RWPE2 (cell line): ENCODE measurements at regions not wholly inside any gene's neighbourhood (a gene's known extent, or its start where the extent isn't known, plus 50 kb on each side); places are given as distances from the start of the nearest gene placed in this dataset.

ENCODE experiments used
- ATAC-seq: fragments of 200-7000 bp; cut with Tn5 transposase; 3 replicates; pipeline ENCODE4 v1.9.1; 2021; ENCODE audit warnings: low read depth
- DNase-seq: peaks from one replicate; pipeline ENCODE4 v3.0.0-alpha.2; 2020; ENCODE audit warnings: low spot score
- H3K27ac ChIP-seq: fragments of 450-650 bp; 2 replicates; pipeline ENCODE4 v1.5.1; 2017; ENCODE audit warnings: mild to moderate bottlenecking; ENCODE audit not compliant: poor library complexity, severe bottlenecking
- H3K27me3 ChIP-seq: fragments of 250-450 bp; sonication (Bioruptor Pico); 2 replicates; pipeline ENCODE4 v1.5.1; 2021; ENCODE audit warnings: mild to moderate bottlenecking, moderate library complexity; ENCODE audit not compliant: insufficient read depth, poor library complexity, severe bottlenecking
- H3K36me3 ChIP-seq: fragments of 250-450 bp; sonication (Bioruptor Pico); 2 replicates; pipeline ENCODE4 v1.5.1; 2020; ENCODE audit warnings: low read depth, mild to moderate bottlenecking, moderate library complexity
- H3K4me1 ChIP-seq: fragments of 250-450 bp; sonication (Bioruptor Pico); 2 replicates; pipeline ENCODE4 v1.5.1; 2021; ENCODE audit warnings: mild to moderate bottlenecking, moderate library complexity; ENCODE audit not compliant: insufficient read depth, poor library complexity, severe bottlenecking
- H3K4me3 ChIP-seq: fragments of 250-450 bp; sonication (Bioruptor Pico); 2 replicates; pipeline ENCODE4 v1.5.1; 2021; ENCODE audit warnings: mild to moderate bottlenecking, moderate library complexity; ENCODE audit not compliant: severe bottlenecking
- H3K9me3 ChIP-seq: fragments of 250-450 bp; sonication (Bioruptor Pico); 2 replicates; pipeline ENCODE4 v1.5.1; 2021; ENCODE audit warnings: mild to moderate bottlenecking, moderate library complexity; ENCODE audit not compliant: severe bottlenecking
- TF ChIP-seq, protein P1 (sequence below): fragments of 450-650 bp; IDR thresholded peaks from one replicate; pipeline ENCODE4 v1.5.1; 2017; ENCODE audit warnings: mild to moderate bottlenecking, moderate library complexity; ENCODE audit not compliant: poor library complexity, severe bottlenecking

DNA sequence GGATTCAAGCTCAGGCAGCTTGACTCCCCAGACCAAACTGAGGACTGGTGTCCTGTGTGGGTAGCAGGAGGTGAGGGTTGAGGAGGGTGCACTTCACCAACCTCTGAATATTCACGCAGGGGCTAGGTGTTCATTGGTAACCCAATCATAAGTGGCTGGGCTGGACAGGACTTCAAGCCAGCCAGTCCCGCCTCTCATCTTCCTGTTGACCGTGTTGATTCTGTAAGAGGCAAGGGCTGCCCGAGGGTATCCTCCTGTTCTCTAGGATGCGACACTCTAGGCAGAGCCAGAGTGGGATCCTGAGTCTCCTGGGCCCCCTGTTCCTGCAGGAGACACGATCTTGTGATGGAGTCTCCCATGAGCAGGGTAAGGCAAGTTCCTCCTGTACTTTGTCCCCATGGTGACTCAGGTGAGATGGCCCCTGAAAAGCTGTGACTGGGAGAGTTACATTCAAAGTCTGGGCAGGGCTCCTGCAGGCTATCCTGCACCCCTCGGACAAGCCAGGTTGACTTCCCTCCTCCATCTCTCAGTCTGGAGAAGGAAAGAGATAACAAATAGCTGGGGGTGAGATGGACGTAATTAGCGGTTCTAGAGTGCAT is 58.1 kb upstream of the POMGNT2 start:
- Histone ChIP-seq H3K4me1 (peaks cover 5% of the 10 kb centered on the region), H3K27ac (no peak overlapping the region), H3K27me3 (no peaks in the 10 kb centered on the region), H3K4me3 (no peak overlapping the region), H3K36me3 (no peaks in the 10 kb centered on the region), H3K9me3 (peaks cover 6% of the 10 kb centered on the region)
- DNase-seq (no peak), ATAC-seq (no peak)
- TF ChIP-seq, protein P1, sequence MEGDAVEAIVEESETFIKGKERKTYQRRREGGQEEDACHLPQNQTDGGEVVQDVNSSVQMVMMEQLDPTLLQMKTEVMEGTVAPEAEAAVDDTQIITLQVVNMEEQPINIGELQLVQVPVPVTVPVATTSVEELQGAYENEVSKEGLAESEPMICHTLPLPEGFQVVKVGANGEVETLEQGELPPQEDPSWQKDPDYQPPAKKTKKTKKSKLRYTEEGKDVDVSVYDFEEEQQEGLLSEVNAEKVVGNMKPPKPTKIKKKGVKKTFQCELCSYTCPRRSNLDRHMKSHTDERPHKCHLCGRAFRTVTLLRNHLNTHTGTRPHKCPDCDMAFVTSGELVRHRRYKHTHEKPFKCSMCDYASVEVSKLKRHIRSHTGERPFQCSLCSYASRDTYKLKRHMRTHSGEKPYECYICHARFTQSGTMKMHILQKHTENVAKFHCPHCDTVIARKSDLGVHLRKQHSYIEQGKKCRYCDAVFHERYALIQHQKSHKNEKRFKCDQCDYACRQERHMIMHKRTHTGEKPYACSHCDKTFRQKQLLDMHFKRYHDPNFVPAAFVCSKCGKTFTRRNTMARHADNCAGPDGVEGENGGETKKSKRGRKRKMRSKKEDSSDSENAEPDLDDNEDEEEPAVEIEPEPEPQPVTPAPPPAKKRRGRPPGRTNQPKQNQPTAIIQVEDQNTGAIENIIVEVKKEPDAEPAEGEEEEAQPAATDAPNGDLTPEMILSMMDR, result no peak

DNA sequence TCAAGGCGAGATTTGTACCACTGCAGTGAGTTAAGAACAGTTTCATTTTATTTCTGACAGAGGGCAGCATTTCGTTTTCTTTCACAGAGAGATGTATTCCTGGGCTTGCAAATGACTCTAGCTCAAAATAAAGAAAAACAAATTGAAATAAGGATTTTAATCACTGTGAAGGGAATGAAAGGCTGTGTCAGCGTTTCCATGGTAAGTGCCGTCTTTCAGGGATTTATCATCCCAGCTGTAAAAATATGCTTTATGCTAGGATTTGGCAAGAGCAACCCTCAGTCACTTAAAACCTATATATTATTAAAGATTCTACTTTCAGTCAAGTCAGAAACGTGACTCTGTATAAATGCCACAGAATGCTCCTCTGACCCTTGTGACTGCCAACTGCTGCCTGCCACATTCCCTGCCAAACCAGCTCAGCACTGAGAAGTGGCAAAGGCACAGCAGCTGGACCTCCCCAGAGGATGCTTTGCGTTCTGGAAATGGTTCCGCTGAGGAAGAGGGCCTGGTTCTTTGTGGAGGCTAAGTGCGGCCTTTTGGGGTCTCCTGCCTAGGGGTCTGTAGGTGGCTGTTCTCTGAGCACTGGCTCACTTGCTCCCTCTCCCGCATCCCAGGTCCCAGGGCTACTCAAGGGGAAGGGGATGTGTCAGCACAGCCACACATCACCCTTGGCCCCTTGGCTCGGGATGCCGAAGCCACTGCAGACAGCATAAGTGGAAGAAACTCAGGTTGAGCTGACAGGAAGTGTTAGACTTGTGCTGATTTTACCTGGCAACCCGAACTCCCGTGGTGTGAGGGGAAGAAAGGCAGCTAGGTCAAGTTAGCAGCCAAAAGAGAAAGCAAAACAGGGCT is 56.6 kb upstream of the POMGNT2 start:
- TF ChIP-seq, protein P1, result peak; percentile 66
- Histone ChIP-seq H3K4me1 (peaks cover 5% of the 10 kb centered on the region), H3K4me3 (no peak overlapping the region), H3K36me3 (no peaks in the 10 kb centered on the region), H3K27ac (no peak overlapping the region), H3K27me3 (no peaks in the 10 kb centered on the region), H3K9me3 (peaks cover 6% of the 10 kb centered on the region)
- no peak for DNase-seq
- ATAC-seq, result peak; percentile 73

DNA sequence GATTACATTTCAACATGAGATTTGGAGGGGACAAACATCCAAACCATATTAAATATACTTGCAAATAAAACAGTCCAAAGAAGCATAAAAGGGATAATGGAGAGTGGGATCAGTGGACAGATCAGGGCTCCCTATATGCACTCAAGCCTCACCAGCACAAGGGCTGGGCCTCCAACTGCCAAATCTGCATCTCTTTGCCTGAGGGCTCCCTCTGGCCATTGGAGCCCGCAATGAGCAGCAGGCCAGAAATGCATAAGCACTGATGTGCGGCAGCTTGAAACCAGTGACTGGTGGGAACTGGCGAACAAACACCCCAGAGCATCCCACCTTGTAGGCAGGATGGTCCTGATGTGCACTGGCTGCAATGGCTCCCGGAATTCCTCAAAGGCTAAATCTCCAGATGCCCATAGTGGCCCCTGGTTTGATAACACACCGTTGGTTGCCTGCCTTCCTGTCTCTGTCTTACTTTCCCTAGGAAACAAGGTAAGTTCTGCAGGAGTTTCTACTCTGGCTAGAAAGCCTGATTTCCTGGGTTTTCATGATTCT is 55.9 kb upstream of the POMGNT2 start:
- Histone ChIP-seq H3K36me3 (no peaks in the 10 kb centered on the region), H3K27ac (no peak overlapping the region), H3K9me3 (peaks cover 6% of the 10 kb centered on the region), H3K27me3 (no peaks in the 10 kb centered on the region), H3K4me1 (peaks cover 5% of the 10 kb centered on the region), H3K4me3 (no peak overlapping the region)
- ATAC-seq, result no peak
- TF ChIP-seq, protein P1, result no peak
- DNase-seq, result no peak

DNA sequence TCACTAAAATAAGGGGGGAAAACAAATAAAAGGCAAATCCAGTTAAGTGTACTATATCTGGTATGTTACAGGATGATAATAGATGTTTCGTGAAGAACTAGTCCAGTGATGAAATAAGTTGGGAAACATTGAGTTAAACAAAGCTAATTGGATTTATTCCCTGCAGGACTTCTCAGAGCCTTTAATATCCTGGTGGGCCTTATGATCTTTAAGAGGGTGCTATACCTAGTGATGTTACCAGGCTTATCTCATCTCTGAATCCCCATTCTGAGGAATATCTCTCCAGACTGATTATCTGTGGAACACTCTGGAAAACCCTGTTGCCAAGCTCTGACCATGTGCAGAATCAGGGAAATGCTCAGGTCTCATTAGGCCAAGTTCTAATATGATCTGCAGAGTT is 54.8 kb upstream of the POMGNT2 start:
- Histone ChIP-seq H3K27ac (no peak overlapping the region), H3K9me3 (no peaks in the 10 kb centered on the region), H3K36me3 (no peaks in the 10 kb centered on the region), H3K4me3 (no peak overlapping the region), H3K4me1 (peaks cover 5% of the 10 kb centered on the region), H3K27me3 (no peaks in the 10 kb centered on the region)
- TF ChIP-seq, protein P1, result no peak
- DNase-seq, result no peak
- ATAC-seq, result no peak
